Peyer's patch (tissue), 4 donors: ENCODE measurements at regions not wholly inside any gene's neighbourhood (a gene's known extent, or its start where the extent isn't known, plus 50 kb on each side); places are given as distances from the start of the nearest gene placed in this dataset.

Experiments used
- DNase-seq, 3 donors: peaks; one replicate each; pipeline ENCODE4 v3.0.0-alpha.2; 2017 to 2019
- H3K27ac ChIP-seq, 4 donors: fragments of 200-600 bp; sonication (generic); one replicate each; pipeline ENCODE4 v1.5.1; 2016 to 2019
- H3K27me3 ChIP-seq, 2 donors: fragments of 200-600 bp; sonication (generic); one replicate each; pipeline ENCODE4 v1.5.1; 2019
- H3K36me3 ChIP-seq, 3 donors: fragments of 200-600 bp; sonication (generic); one replicate each; pipeline ENCODE4 v1.5.1; 2016 to 2019
- H3K4me1 ChIP-seq, 4 donors: fragments of 200-600 bp; sonication (generic); one replicate each; pipeline ENCODE4 v1.5.1; 2016 to 2019
- H3K4me3 ChIP-seq, 4 donors: fragments of 200-600 bp; sonication (generic); 1 replicate in 3 of 4; 2 replicates in 1 of 4; pipeline ENCODE4 v1.5.1; 2016 to 2019; ENCODE audit warnings: mild to moderate bottlenecking in 1 of 4
- H3K9me3 ChIP-seq, 4 donors: fragments of 200-600 bp; sonication (generic); one replicate each; pipeline ENCODE4 v1.5.1; 2016 to 2019; ENCODE audit warnings: mild to moderate bottlenecking in 1 of 4
- CTCF ChIP-seq, 6 experiments: fragments of 450-650 bp in 4 of 6; fragments of 200-600 bp in 2 of 6; sonication (generic) in 1 of 6; IDR thresholded peaks; one replicate each; pipeline ENCODE4 v1.5.1; 2017 to 2019; ENCODE audit warnings: antibody characterized with exemption in 6 of 6, mild to moderate bottlenecking in 3 of 6, moderate library complexity in 1 of 6
- POLR2A ChIP-seq, 2 donors: fragments of 450-650 bp; IDR thresholded peaks; one replicate each; pipeline ENCODE4 v1.5.1; 2017; ENCODE audit warnings: antibody characterized with exemption in 2 of 2, mild to moderate bottlenecking in 2 of 2, moderate library complexity in 2 of 2

GRCh38 chr3:174436367-174436766 is 422.8 kb upstream of the NAALADL2 start:
- H3K4me1 ChIP-seq = peaks cover 0 to 4% (median 0%) of the 10 kb centered on the region in 4 donors
- H3K27me3 ChIP-seq = no peaks in the 10 kb centered on the region
- DNase-seq = no peak
- H3K9me3 ChIP-seq = no peaks in the 10 kb centered on the region
- no peak overlapping the region for H3K4me3 ChIP-seq
- no peaks in the 10 kb centered on the region for H3K36me3 ChIP-seq
- no peak for TF ChIP-seq POLR2A (IDR thresholded peaks at IDR 0.05)
- no peak for TF ChIP-seq CTCF (IDR thresholded peaks at IDR 0.05)
- no peak overlapping the region for H3K27ac ChIP-seq

GRCh38 chr3:174438501-174439145 is 420.5 kb upstream of the NAALADL2 start:
- no peak for TF ChIP-seq POLR2A (IDR thresholded peaks at IDR 0.05)
- TF ChIP-seq CTCF (IDR thresholded peaks at IDR 0.05) = no peak
- Histone ChIP-seq H3K4me1 (peaks cover 0 to 4% (median 0%) of the 10 kb centered on the region in 4 donors), H3K27ac (peak overlapping the region in 2 of 4 donors; percentile 95 to 100), H3K4me3 (peak overlapping the region in 1 of 4 donors; percentile 92), H3K27me3 (no peaks in the 10 kb centered on the region), H3K9me3 (no peaks in the 10 kb centered on the region), H3K36me3 (no peaks in the 10 kb centered on the region)
- DNase-seq = no peak

- TF ChIP-seq POLR2A (IDR thresholded peaks at IDR 0.05) (no peak), CTCF (IDR thresholded peaks at IDR 0.05) (no peak)
- Histone ChIP-seq H3K27me3 (no peaks in the 10 kb centered on the region), H3K36me3 (no peaks in the 10 kb centered on the region), H3K4me1 (peaks cover 0 to 4% (median 0%) of the 10 kb centered on the region in 4 donors), H3K4me3 (peak overlapping the region in 3 of 4 donors; percentile 63 to 92 (median 90)), H3K9me3 (no peaks in the 10 kb centered on the region), H3K27ac (peak overlapping the region in 3 of 4 donors; percentile 75 to 100 (median 95))
- no peak for DNase-seq
Measured at GRCh38 chr3:174439331-174440252, 419.5 kb upstream of the NAALADL2 start.

- Histone ChIP-seq H3K27ac (peak overlapping the region in 3 of 4 donors; percentile 75 to 100 (median 95)), H3K36me3 (no peaks in the 10 kb centered on the region), H3K27me3 (no peaks in the 10 kb centered on the region), H3K9me3 (no peaks in the 10 kb centered on the region), H3K4me1 (peaks cover 0 to 4% (median 0%) of the 10 kb centered on the region in 4 donors), H3K4me3 (peak overlapping the region in 3 of 4 donors; percentile 63 to 92 (median 90))
- TF ChIP-seq CTCF (IDR thresholded peaks at IDR 0.05) (no peak), POLR2A (IDR thresholded peaks at IDR 0.05) (no peak)
- DNase-seq = no peak
Measured at GRCh38 chr3:174440253-174440701, 418.9 kb upstream of the NAALADL2 start.

GRCh38 chr3:174440741-174441587 is 418.2 kb upstream of the NAALADL2 start:
- Histone ChIP-seq H3K9me3 (no peaks in the 10 kb centered on the region), H3K4me3 (peak overlapping the region; percentile 45 to 92 (median 76)), H3K4me1 (peaks cover 0 to 4% (median 0%) of the 10 kb centered on the region in 4 donors), H3K36me3 (no peaks in the 10 kb centered on the region), H3K27me3 (no peaks in the 10 kb centered on the region), H3K27ac (peak overlapping the region; percentile 75 to 100 (median 95))
- peak; percentile 15 to 89 (median 79) for DNase-seq
- TF ChIP-seq POLR2A (IDR thresholded peaks at IDR 0.05) = peak in 1 of 2 donors; percentile 54
- TF ChIP-seq CTCF (IDR thresholded peaks at IDR 0.05) = peak in 1 of 6 experiments; percentile 6
